ENCODE measurements at regions not wholly inside any gene's neighbourhood (a gene's known extent, or its start where the extent isn't known, plus 50 kb on each side); places are given as distances from the start of the nearest gene placed in this dataset.

DNA sequence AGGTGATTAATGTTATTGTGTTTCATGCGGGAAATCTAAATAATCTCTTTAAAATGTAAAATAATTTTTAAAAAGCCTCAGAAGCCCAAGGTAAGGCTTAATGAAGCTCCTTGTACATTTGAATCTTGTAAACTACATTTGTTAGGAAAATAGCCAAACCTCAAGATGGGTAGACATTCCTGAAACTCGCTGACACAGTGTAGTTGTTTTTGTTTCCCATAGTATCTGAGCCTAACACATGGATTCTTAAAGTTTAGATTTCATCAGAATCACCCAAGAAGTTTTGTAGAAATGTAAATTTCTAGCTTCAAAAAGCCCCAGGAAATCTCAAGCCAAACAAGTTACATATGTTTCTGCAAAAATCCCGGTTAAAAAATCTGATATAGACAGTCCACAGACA, 1221.1 kb upstream of the ACVR2A start:
- TF ChIP-seq POLR2A (IDR thresholded peaks at IDR 0.05) = no peak
- no peak for TF ChIP-seq CTCF (IDR thresholded peaks at IDR 0.05)
